ENCODE measurements at regions not wholly inside any gene's neighbourhood (a gene's known extent, or its start where the extent isn't known, plus 50 kb on each side); places are given as distances from the start of the nearest gene placed in this dataset.

DNA sequence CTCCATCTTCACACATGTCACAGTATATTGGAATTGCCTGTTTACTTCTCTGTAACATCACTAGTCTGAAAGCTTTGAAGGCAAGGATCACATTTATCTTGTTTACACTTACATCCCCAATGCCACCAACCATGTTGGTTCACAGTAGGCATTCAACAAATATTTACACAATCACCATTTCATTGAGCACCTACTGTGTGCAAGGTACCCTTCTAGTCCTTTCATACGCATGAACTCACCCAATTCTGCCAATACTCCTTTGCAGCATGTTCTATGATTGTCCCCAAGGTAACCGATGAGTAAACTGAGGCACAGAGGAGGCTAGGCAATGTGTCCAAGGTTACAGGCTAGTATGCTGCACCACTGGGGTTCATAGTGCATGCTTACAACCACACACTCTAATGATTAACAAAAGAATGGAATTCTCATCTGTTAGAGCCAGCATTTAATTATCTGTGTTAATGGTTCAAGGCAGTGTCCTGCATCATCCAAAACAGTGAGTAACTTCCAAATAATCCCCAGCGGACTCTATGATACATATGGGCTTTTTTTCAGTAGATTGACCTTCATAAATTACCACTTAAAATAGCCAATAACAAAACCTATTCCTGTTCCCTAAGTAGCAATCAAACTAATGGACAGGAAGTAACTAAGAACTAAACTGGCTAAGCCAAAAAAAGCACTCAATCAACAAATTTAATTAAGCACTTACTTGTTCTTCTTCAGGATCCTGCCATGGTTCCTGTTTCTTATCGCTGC is 364.5 kb upstream of the XYLT1 start:
- intact Hi-C loops (cut with DNase I): no loop called here
- no peaks in the 10 kb centered on the region for H3K36me3 ChIP-seq
- no peaks in the 10 kb centered on the region for H3K9me3 ChIP-seq
- DNase-seq (no peak), ATAC-seq (no peak)
- H3K27ac ChIP-seq: no peak overlapping the region
- H3K4me3 ChIP-seq: no peak overlapping the region
- peaks cover 0 to 18% of the 10 kb centered on the region in 2 donors for H3K27me3 ChIP-seq
- no peak for TF ChIP-seq CTCF (IDR thresholded peaks at IDR 0.05)
- no peaks in the 10 kb centered on the region for H3K4me1 ChIP-seq

DNA sequence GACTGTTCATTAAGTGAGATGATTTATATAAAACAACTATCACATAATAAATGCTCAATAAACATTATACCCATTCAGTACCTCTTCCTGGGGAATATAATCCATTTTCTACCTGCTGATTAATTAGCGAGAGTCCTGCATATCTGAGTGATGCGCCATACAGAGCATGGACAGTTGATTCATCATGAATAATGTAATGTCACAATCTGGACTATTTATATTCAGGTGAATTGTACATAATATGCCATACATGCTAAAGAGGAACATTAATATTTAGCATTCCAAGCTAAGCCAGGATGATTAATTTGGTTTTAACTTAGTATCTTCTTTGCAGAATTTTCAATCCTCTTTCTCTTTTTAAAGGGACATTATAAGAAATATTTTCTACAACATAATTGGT is 362.0 kb upstream of the XYLT1 start:
- no peak overlapping the region for H3K27ac ChIP-seq
- peaks cover 0 to 12% of the 10 kb centered on the region in 2 donors for H3K27me3 ChIP-seq
- H3K4me1 ChIP-seq: no peaks in the 10 kb centered on the region
- H3K4me3 ChIP-seq: no peak overlapping the region
- H3K36me3 ChIP-seq: no peaks in the 10 kb centered on the region
- TF ChIP-seq CTCF (IDR thresholded peaks at IDR 0.05): no peak
- ATAC-seq (no peak), DNase-seq (no peak)
- intact Hi-C loops (cut with DNase I): no loop called here
- H3K9me3 ChIP-seq: no peaks in the 10 kb centered on the region

DNA sequence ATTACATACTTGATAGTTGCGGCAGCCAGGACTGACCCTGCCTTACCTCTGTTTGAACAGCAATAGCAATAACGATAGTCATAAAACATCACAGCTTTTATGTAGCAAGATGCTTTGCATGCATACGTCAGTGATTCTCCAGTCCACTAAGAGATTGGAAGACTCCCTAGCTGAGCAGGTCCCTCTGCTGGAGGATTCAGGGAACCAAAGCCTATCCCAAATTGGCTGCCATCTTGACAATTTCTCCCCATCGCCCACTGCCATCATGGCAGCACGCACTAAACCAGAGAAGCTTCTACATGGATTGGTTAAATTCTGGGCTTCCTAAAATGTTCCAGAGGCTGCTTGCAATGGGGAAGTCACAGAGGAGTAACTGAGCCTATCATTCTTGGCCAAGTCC is 360.6 kb upstream of the XYLT1 start:
- ATAC-seq: no peak
- intact Hi-C loops (cut with DNase I): no loop called here

DNA sequence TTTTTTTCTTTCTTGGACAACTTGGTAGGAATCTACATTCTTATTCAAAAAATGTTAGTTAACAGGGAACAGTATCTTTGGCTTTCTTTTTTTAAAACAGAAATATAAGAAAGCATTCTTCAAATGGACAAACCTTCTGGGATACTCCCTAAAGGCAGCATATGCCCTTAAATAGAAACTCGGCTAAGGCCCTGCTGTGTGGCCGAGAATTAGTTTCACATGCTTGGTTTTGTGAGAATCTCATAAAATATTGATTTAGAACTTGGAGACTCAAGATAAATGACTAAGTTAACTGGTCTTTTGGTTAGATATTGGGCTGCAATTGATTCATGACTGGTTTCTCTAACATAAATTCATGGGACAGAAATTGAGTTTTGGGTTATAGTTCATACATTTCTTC is 359.9 kb upstream of the XYLT1 start:
- ATAC-seq (no peak), DNase-seq (no peak)
- Histone ChIP-seq H3K9me3 (no peaks in the 10 kb centered on the region), H3K4me3 (no peak overlapping the region), H3K27me3 (no peaks in the 10 kb centered on the region), H3K4me1 (no peaks in the 10 kb centered on the region), H3K36me3 (no peaks in the 10 kb centered on the region), H3K27ac (no peak overlapping the region)
- intact Hi-C loops (cut with DNase I): no loop called here
- no peak for TF ChIP-seq CTCF (IDR thresholded peaks at IDR 0.05)

More for the DNA sequence above, 360.6 kb upstream of the XYLT1 start:
- Histone ChIP-seq H3K9me3 (no peaks in the 10 kb centered on the region), H3K4me1 (no peaks in the 10 kb centered on the region), H3K27me3 (peaks cover 0 to 2% of the 10 kb centered on the region in 2 donors), H3K27ac (no peak overlapping the region), H3K4me3 (no peak overlapping the region), H3K36me3 (no peaks in the 10 kb centered on the region)
- no peak for DNase-seq
- TF ChIP-seq CTCF (IDR thresholded peaks at IDR 0.05): no peak

DNA sequence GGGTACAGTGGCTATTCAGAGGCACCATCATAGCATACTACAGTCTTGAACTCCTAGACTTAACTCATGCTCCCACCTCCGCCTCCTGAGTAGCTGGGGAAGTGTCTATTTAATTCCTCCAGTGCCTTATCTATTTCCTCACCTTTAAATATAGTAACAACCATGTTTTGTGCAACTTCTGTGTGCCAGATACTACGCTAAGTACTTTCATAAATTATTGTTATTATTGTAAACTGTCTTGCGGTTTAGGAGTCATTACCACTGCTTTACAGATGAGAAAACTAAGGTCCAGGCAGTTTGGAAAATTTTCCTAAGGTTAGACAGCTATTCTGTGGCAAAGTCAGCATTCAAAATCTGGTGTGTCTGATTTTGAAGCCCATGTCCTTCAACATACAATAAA is 359.1 kb upstream of the XYLT1 start:
- Histone ChIP-seq H3K36me3 (no peaks in the 10 kb centered on the region), H3K27me3 (no peaks in the 10 kb centered on the region), H3K9me3 (no peaks in the 10 kb centered on the region), H3K4me1 (no peaks in the 10 kb centered on the region), H3K27ac (no peak overlapping the region), H3K4me3 (no peak overlapping the region)
- ATAC-seq (no peak), DNase-seq (no peak)
- TF ChIP-seq CTCF (IDR thresholded peaks at IDR 0.05): no peak
- intact Hi-C loops (cut with DNase I): no loop called here

All from left lung (tissue), 4 donors.